Panc1 (cell line): ENCODE measurements at regions not wholly inside any gene's neighbourhood (a gene's known extent, or its start where the extent isn't known, plus 50 kb on each side); places are given as distances from the start of the nearest gene placed in this dataset.

Experiments
- ATAC-seq: fragments of 200-7000 bp; cut with Tn5 transposase; 2 replicates; pipeline ENCODE4 v1.9.1; 2020; ENCODE audit warnings: mild to moderate bottlenecking, moderate library complexity
- BruUV-seq: library from RNA; stranded (reverse); fragments of 400-500 nt; replicated peaks from 2 replicates; lab custom pipeline; 2021; lab: Mats Ljungman, UMichigan
- CTCF ChIA-PET: fragments of 300-600 bp; sonication (Branson Sonifier 250); formaldehyde crosslinking; loops from one replicate; lab custom pipeline; 2022; ENCODE audit warnings: antibody characterized with exemption; lab: Charles Lee
- POLR2A ChIA-PET: fragments of 300-600 bp; sonication (Branson Sonifier 250); formaldehyde crosslinking; loops from one replicate; lab custom pipeline; 2022; ENCODE audit warnings: antibody characterized with exemption; lab: Charles Lee
- DNase-seq: peaks from one replicate; pipeline ENCODE4 v3.0.0-alpha.2; 2010; ENCODE audit warnings: low read depth, low spot score
- H3K27ac ChIP-seq: 2 replicates; pipeline ENCODE4 v1.5.1; 2011; ENCODE audit warnings: mild to moderate bottlenecking, low read length, inconsistent platforms
- H3K27me3 ChIP-seq: fragments of 200-500 bp; sonication (Bioruptor generic); 2 replicates; pipeline ENCODE4 v1.6.0; 2014; ENCODE audit warnings: low read length, inconsistent platforms; ENCODE audit not compliant: control insufficient read depth, insufficient read depth
- H3K36me3 ChIP-seq: fragments of 200-500 bp; sonication (Bioruptor generic); 2 replicates; pipeline ENCODE4 v1.5.1; 2014; ENCODE audit warnings: inconsistent platforms, mild to moderate bottlenecking, low read length, moderate library complexity; ENCODE audit not compliant: control insufficient read depth, insufficient read depth
- H3K4me1 ChIP-seq: 2 replicates; pipeline ENCODE4 v1.5.1; 2011; ENCODE audit warnings: inconsistent platforms, mild to moderate bottlenecking, low read length, moderate library complexity; ENCODE audit not compliant: control insufficient read depth, insufficient read depth
- H3K4me3 ChIP-seq, 2 experiments: 2 replicates each; pipeline ENCODE4 v1.5.1; 2011 to 2012; ENCODE audit warnings: low read depth in 2 of 2, low read length in 2 of 2, mild to moderate bottlenecking in 2 of 2, inconsistent platforms in 1 of 2, moderate library complexity in 1 of 2
- H3K9me3 ChIP-seq: fragments of 200-500 bp; sonication (Bioruptor generic); 2 replicates; pipeline ENCODE4 v1.5.1; 2014; ENCODE audit warnings: low read depth, mild to moderate bottlenecking, inconsistent platforms, low read length, moderate library complexity; ENCODE audit not compliant: control insufficient read depth, insufficient read depth
- CTCF ChIP-seq: fragments of 450-650 bp; IDR thresholded peaks from 2 replicates; pipeline ENCODE4 v1.5.1; 2017; ENCODE audit warnings: mild to moderate bottlenecking
- POLR2AphosphoS5 ChIP-seq: IDR thresholded peaks from 2 replicates; pipeline ENCODE4 v1.6.1; 2012; ENCODE audit warnings: mild to moderate bottlenecking, low read depth, low read length, moderate library complexity
- SIN3A ChIP-seq: IDR thresholded peaks from 2 replicates; pipeline ENCODE4 v1.6.1; 2012; ENCODE audit warnings: low read depth, mild to moderate bottlenecking, low read length, moderate library complexity, borderline replicate concordance; ENCODE audit not compliant: insufficient read depth
- TCF7L2 ChIP-seq: IDR thresholded peaks from 2 replicates; pipeline ENCODE4 v1.6.1; 2011; ENCODE audit warnings: mild to moderate bottlenecking, low read depth, low read length, inconsistent platforms
- in situ Hi-C: cut with HindIII; loops from 2 replicates; pipeline ENCODE4 v1.10.0; 2016; ENCODE audit warnings: low sequenced_read_pairs, low pct_unique_long_range_greater_than_20kb
- intact Hi-C: fragments of 100-400 bp; cut with micrococcal nuclease; formaldehyde crosslinking; loops from one replicate; pipeline ENCODE4 v1.10.0; 2022; ENCODE audit not compliant: unreplicated experiment
- TF ChIP-seq, protein P1 (sequence below), 2 experiments: IDR thresholded peaks; 2 replicates each; pipeline ENCODE4 v1.6.1; 2011 to 2012; ENCODE audit warnings: low read depth in 2 of 2, control low read depth in 1 of 2, low read length in 1 of 2, mild to moderate bottlenecking in 1 of 2, moderate library complexity in 1 of 2; ENCODE audit not compliant: insufficient read depth in 1 of 2

DNA sequence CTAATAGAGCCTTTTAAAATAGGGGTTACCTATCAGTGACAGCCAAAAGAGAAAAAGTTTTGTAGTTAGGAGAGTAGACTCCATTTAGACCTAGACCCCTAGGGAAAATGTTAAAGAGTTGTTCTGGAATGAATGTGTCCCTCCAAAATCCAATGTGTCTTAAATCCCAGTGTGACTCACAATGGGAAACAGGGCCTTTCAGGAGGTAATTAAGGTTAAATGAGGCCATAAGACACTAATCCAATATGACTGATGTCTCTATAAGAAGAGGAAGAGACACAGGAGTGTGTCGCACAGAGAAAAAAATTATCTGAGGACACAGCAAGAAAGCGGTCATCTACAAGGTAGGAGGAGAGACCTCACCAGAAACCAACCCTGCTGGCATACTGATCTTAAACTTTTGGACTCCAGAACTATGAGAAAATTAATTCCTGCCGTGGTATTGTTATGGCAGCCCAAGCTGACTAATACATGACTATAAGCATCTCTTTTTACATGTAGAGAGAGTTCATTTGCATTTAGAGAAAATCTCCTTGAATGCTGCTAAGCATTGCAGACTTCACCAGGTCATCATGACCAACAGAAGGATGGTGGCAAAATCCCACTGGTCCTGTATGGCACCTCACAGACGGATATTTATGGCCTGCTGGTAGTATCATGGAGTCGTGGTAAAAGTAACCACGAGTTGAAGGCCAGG is 259.6 kb upstream of the TMTC1 start:
- in situ Hi-C loops: no loop called here
- no peaks in the 10 kb centered on the region for H3K4me1 ChIP-seq
- H3K4me3 ChIP-seq: no peak overlapping the region
- DNase-seq (no peak), ATAC-seq (no peak)
- TF ChIP-seq CTCF: no peak
- no peak for TF ChIP-seq TCF7L2
- no peak for TF ChIP-seq POLR2AphosphoS5
- TF ChIP-seq SIN3A: no peak
- TF ChIP-seq, protein P1, sequence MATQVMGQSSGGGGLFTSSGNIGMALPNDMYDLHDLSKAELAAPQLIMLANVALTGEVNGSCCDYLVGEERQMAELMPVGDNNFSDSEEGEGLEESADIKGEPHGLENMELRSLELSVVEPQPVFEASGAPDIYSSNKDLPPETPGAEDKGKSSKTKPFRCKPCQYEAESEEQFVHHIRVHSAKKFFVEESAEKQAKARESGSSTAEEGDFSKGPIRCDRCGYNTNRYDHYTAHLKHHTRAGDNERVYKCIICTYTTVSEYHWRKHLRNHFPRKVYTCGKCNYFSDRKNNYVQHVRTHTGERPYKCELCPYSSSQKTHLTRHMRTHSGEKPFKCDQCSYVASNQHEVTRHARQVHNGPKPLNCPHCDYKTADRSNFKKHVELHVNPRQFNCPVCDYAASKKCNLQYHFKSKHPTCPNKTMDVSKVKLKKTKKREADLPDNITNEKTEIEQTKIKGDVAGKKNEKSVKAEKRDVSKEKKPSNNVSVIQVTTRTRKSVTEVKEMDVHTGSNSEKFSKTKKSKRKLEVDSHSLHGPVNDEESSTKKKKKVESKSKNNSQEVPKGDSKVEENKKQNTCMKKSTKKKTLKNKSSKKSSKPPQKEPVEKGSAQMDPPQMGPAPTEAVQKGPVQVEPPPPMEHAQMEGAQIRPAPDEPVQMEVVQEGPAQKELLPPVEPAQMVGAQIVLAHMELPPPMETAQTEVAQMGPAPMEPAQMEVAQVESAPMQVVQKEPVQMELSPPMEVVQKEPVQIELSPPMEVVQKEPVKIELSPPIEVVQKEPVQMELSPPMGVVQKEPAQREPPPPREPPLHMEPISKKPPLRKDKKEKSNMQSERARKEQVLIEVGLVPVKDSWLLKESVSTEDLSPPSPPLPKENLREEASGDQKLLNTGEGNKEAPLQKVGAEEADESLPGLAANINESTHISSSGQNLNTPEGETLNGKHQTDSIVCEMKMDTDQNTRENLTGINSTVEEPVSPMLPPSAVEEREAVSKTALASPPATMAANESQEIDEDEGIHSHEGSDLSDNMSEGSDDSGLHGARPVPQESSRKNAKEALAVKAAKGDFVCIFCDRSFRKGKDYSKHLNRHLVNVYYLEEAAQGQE (IDR thresholded peaks at IDR 0.05; ENCODE audit: insufficient read depth in 1 of 2, low read depth in 2 of 2, low read length in 1 of 2): no peak
- intact Hi-C loops: no loop called here
- POLR2A ChIA-PET: no interaction called here
- CTCF ChIA-PET: no interaction called here
- H3K36me3 ChIP-seq: no peaks in the 10 kb centered on the region
- H3K9me3 ChIP-seq: no peaks in the 10 kb centered on the region
- BruUV-seq: no TSS peak
- no peak overlapping the region for H3K27ac ChIP-seq
- H3K27me3 ChIP-seq: no peaks in the 10 kb centered on the region

- in situ Hi-C loops (no loop called here), intact Hi-C loops (no loop called here)
- H3K27ac ChIP-seq: no peak overlapping the region
- H3K27me3 ChIP-seq: no peaks in the 10 kb centered on the region
- ATAC-seq: no peak
- BruUV-seq: no TSS peak
- no peak for DNase-seq
- no peaks in the 10 kb centered on the region for H3K36me3 ChIP-seq
- TF ChIP-seq SIN3A: no peak
- TF ChIP-seq, protein P1 (IDR thresholded peaks at IDR 0.05; ENCODE audit: insufficient read depth in 1 of 2, low read depth in 2 of 2, low read length in 1 of 2): no peak
- no peak for TF ChIP-seq TCF7L2
- no peak for TF ChIP-seq CTCF
- TF ChIP-seq POLR2AphosphoS5: no peak
- no peak overlapping the region for H3K4me3 ChIP-seq
- ChIA-PET CTCF (no interaction called here), POLR2A (no interaction called here)
- no peaks in the 10 kb centered on the region for H3K4me1 ChIP-seq
- no peaks in the 10 kb centered on the region for H3K9me3 ChIP-seq
Measured at GRCh38 chr12:30041096-30041495, 257.4 kb upstream of the TMTC1 start.
